Kidney (tissue), 13 donors: ENCODE measurements at regions not wholly inside any gene's neighbourhood (a gene's known extent, or its start where the extent isn't known, plus 50 kb on each side); places are given as distances from the start of the nearest gene placed in this dataset.

Source experiments
- DNase-seq, 5 donors: peaks; one replicate each; pipeline ENCODE4 v3.0.0-alpha.2; 2013 to 2020
- FAIRE-seq: peaks from 2 replicates; lab custom pipeline; 2012; peaks lifted over from hg19 to GRCh38; lab: Jason Lieb, UNC
- H3K27ac ChIP-seq, 2 donors: one replicate each; pipeline ENCODE4 v1.7.0; 2013; ENCODE audit warnings: low read depth in 2 of 2, low read length in 2 of 2, inconsistent platforms in 1 of 2
- H3K27me3 ChIP-seq: one replicate; pipeline ENCODE4 v1.7.1; 2013; ENCODE audit warnings: low read length, inconsistent platforms; ENCODE audit not compliant: control insufficient read depth, insufficient read depth
- H3K36me3 ChIP-seq, 3 donors: one replicate each; pipeline versions ENCODE4 v1.7.0 to v1.7.1; 2013; ENCODE audit warnings: low read length in 3 of 3, control low read depth in 1 of 3, inconsistent platforms in 1 of 3; ENCODE audit not compliant: insufficient read depth in 3 of 3, control insufficient read depth in 2 of 3
- H3K4me1 ChIP-seq, 3 donors: one replicate each; pipeline versions ENCODE4 v1.7.0 to v1.7.1; 2013; ENCODE audit warnings: low read length in 3 of 3, inconsistent platforms in 1 of 3, low read depth in 1 of 3; ENCODE audit not compliant: control insufficient read depth in 2 of 3, insufficient read depth in 2 of 3
- H3K4me3 ChIP-seq, 3 donors: one replicate each; pipeline versions ENCODE4 v1.7.0 to v1.8.1; 2013; ENCODE audit warnings: low read length in 3 of 3, control low read depth in 1 of 3, inconsistent platforms in 1 of 3
- H3K9ac ChIP-seq, 3 donors: one replicate each; pipeline versions ENCODE4 v1.7.0 to v1.7.1; 2013; ENCODE audit warnings: low read length in 3 of 3, control low read depth in 1 of 3, inconsistent platforms in 1 of 3
- H3K9me3 ChIP-seq, 3 donors: one replicate each; pipeline versions ENCODE4 v1.7.0 to v1.7.1; 2013; ENCODE audit warnings: low read length in 3 of 3, control low read depth in 1 of 3, inconsistent platforms in 1 of 3; ENCODE audit not compliant: control insufficient read depth in 2 of 3, insufficient read depth in 1 of 3
- CTCF ChIP-seq: IDR thresholded peaks from 3 replicates; pipeline ENCODE4 v1.5.1; 2012; ENCODE audit warnings: mild to moderate bottlenecking, moderate library complexity, borderline replicate concordance; ENCODE audit not compliant: insufficient read depth; ENCODE audit errors: extremely low read depth
- intact Hi-C: fragments of 100-400 bp; cut with DNase I; formaldehyde crosslinking; loops from one replicate; pipeline ENCODE4 v1.11.1; 2022
- donor health status: control.
- donor health status: control.
- donor health status: control.
- donor health status: control.
- donor health status: control.
- donor health status: DM: yes; HTN: yes; CAD: no.
- donor health status: Normal renal cell carcinoma (clear cell type).

GRCh38 chr14:26265170-26265685 is 332.6 kb downstream of the NOVA1 start:
- Histone ChIP-seq H3K27me3 (no peaks in the 10 kb centered on the region), H3K27ac (no peak overlapping the region), H3K9me3 (no peaks in the 10 kb centered on the region), H3K4me1 (no peaks in the 10 kb centered on the region), H3K4me3 (no peak overlapping the region), H3K36me3 (no peaks in the 10 kb centered on the region), H3K9ac (no peak overlapping the region)
- DNase-seq, result no peak
- intact Hi-C loops, result no loop called here
- no peak for FAIRE-seq
- no peak for TF ChIP-seq CTCF

- no peaks in the 10 kb centered on the region for H3K4me1 ChIP-seq
- H3K36me3 ChIP-seq, result no peaks in the 10 kb centered on the region
- no peak for TF ChIP-seq CTCF
- no peaks in the 10 kb centered on the region for H3K27me3 ChIP-seq
- no peak overlapping the region for H3K27ac ChIP-seq
- intact Hi-C loops, result no loop called here
- DNase-seq (peak in 2 of 5 donors; percentile 2 to 7), FAIRE-seq (no peak)
- no peak overlapping the region for H3K9ac ChIP-seq
- no peak overlapping the region for H3K4me3 ChIP-seq
- H3K9me3 ChIP-seq, result no peaks in the 10 kb centered on the region
Observed at GRCh38 chr14:26261368-26262122, 336.3 kb downstream of the NOVA1 start.

DNA sequence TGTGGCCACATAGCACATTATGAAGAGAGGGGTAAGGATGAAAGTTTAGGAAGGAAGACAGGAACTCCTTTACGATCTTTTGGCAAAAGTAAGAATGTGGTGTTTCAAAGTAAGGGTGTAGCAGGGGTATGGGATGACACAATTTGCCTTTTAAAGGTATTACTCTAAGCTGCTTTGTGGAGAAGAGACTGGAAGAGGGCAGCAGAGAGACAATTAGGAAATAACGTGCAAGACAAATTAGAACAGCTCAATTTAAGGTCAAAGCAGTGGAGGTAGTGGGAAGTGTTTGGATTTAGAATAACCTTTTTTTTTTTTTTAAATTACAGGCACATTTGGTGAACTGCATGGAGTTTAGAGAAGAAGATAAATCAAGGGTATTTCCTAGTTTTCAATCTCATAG is 342.6 kb downstream of the NOVA1 start:
- no peak overlapping the region for H3K4me3 ChIP-seq
- DNase-seq (peak in 2 of 5 donors; percentile 16 to 52), FAIRE-seq (no peak)
- no peaks in the 10 kb centered on the region for H3K36me3 ChIP-seq
- intact Hi-C loops, result no loop called here
- no peaks in the 10 kb centered on the region for H3K4me1 ChIP-seq
- no peaks in the 10 kb centered on the region for H3K9me3 ChIP-seq
- no peaks in the 10 kb centered on the region for H3K27me3 ChIP-seq
- no peak overlapping the region for H3K9ac ChIP-seq
- no peak for TF ChIP-seq CTCF
- no peak overlapping the region for H3K27ac ChIP-seq
